Activated naive CD4-positive, alpha-beta T cell treated with Interleukin-2 at 50 U/mL for 16 hours (primary cell): ENCODE measurements at regions not wholly inside any gene's neighbourhood (a gene's known extent, or its start where the extent isn't known, plus 50 kb on each side); places are given as distances from the start of the nearest gene placed in this dataset.
"Not testable (repeated sequence)": the region's sequence is repeated elsewhere in the genome, so short reads cannot be mapped to it uniquely, and the experiment has no call there.

Experiments used
- DNase-seq: peaks from one replicate; pipeline ENCODE4 v3.0.0-alpha.2; 2020

DNA sequence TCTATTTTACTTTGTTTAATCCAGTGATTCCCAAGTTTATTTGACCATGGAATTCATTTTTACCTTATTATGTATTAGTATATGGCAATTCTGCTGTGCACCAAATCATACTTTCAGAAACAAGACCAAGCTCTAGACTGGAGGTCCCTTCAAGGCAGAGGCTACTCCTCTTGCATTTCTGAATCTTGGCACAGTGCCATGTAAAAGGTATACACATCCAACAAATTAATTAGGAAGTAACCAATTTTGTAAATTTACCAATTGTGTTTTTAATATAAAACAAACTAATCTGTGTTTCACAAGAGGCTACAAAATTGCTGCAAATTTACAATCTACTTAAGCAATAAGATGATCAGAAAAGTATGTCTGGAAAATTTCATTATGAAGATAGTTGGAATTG is 712.2 kb upstream of the HS3ST1 start:
- DNase-seq, result no peak

GRCh38 chr4:12139296-12139695 is 710.6 kb upstream of the HS3ST1 start:
- no peak for DNase-seq

DNA sequence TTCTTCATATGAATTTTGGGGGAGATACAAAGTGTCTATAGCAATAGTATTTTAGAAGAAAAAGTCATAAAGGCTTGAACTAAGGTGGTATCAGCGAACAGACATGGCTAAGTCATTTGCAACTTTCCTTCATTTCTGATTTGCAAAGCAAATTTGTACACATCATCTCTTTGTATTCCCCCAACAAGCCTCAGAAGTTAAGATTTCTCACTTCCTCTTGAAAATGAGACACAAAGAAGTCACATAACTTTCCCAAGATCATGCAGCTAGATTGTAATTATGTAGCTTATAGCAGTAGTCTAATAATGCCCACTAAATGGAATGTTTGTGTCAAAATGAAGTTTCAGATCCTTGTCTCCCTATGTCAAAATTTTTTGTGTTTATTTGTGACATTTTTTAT is 709.8 kb upstream of the HS3ST1 start:
- no peak for DNase-seq

- no peak for DNase-seq
Observed at GRCh38 chr4:12137575-12137974, 708.9 kb upstream of the HS3ST1 start.

DNA sequence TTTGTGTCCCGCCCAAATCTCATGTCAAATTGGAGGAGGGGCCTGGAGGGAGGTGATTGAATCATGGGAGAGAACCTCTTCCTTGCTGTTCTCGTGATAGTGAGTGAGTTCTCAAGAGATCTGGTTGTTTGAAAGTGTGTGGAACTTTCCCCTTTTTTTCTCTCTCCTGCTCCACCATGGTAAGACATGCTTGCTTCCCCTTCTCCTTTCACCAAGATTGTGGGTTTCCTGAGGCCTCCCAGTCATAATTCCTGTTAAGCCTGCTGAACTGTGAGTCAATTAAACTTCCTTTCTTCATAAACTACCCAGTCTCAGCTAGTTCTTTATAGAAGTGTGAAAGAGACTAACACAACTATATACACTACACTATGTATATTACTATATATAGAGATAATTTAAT is 697.8 kb upstream of the HS3ST1 start:
- DNase-seq, result no peak

- no peak for DNase-seq
Observed at GRCh38 chr4:12124138-12124537, 695.4 kb upstream of the HS3ST1 start.

GRCh38 chr4:12123707-12124106 is 695.0 kb upstream of the HS3ST1 start:
- DNase-seq, result no peak

- no peak for DNase-seq
Observed at GRCh38 chr4:12122316-12122715, 693.6 kb upstream of the HS3ST1 start.

DNA sequence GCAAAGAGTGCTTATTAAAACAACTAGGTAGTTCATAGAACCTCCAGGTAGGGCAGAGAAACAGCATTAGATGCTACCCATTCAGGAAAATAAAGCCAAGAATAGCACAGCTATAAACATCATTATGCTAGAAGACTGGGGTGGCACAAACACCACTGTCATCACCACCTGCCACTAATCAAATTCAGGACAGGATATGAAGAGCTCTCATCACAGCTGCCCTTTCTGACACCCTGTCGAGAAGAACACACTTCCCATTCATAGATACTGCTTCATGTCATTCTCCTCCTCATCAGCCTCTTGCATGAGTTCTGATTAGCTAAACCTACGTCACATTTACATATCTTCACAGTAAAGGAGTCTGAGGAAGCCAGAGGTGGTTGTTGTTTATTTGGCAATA is 692.3 kb upstream of the HS3ST1 start:
- DNase-seq, result no peak

- DNase-seq, result no peak
Observed at GRCh38 chr4:12118651-12119213, 690.0 kb upstream of the HS3ST1 start.

- DNase-seq, result no peak
Observed at GRCh38 chr4:12116009-12116552, 687.4 kb upstream of the HS3ST1 start.

DNA sequence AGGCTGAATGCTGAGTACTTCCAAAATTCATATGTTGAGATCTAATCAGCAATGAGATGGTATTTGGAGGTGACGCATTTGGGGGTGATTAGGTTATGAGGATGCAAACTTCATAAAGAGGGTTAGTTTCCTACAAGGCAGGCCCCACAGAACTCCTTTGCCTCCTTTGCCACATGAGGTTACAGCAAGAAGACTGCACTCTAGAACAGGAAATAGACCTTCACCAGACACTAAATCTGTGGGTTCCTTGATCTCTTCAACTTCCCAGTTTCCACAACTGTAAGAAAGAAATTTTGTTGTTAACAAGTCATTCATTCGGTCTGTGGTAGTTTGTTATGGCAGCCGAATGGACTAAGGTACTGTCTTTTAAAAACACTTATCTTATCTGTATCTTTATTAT is 681.9 kb upstream of the HS3ST1 start:
- no peak for DNase-seq

DNA sequence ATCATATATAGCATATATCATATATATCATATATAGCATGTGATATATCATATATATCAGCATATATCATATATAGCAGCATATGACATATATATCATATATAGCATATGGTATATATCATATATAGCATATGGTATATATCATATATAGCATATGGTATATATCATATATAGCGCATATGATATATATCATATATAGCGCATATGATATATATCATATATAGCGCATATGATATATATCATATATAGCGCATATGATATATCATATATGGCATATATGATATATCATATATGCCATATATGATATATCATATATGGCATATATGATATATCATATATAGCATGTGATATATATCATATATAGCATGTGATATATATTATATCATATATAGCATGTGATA is 680.4 kb upstream of the HS3ST1 start:
- DNase-seq, result not testable (repeated sequence)

- DNase-seq, result no peak
Observed at GRCh38 chr4:12105519-12105918, 676.8 kb upstream of the HS3ST1 start.

GRCh38 chr4:12089920-12090319 is 661.2 kb upstream of the HS3ST1 start:
- DNase-seq, result not testable (repeated sequence)

- no peak for DNase-seq
Observed at GRCh38 chr4:12084690-12085089, 656.0 kb upstream of the HS3ST1 start.

DNA sequence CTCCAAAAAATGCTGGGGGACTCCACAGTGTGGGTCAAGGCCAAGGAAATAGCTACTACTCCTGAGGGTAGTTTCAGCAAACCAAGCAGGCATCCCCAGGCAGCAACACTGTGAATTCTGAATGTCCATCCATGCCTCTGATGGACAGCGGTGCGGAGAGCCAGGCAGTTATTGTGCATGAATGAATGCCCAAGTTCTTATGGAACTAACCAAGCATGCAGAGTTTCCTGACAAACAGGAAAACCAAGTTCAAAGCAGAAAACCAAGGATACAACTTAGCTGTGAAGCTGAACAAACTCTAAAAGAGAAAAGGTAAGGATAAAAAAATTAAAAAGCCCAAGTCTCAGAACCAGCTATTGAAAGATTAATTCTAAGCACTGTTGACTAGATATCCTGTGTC is 642.6 kb upstream of the HS3ST1 start:
- DNase-seq, result no peak

GRCh38 chr4:12053966-12054365 is 625.3 kb upstream of the HS3ST1 start:
- no peak for DNase-seq

DNA sequence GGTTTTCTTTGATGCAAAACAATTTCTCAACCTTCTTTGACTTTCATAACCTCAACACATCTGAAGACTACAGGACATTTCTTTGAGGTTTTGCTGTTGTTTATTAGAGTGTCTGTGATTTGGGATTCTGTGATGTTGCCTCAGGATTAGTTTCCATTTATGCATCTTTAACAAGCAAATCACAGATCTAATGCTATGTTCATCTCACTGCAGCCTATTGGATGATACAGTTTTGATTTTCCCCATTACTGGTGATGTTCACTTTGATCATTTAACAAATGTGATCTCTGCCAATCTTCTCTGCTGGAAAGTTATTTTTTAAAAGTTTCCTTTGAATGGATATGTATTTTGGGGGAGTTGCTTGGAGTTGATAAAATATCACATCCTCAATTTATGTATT is 624.9 kb upstream of the HS3ST1 start:
- no peak for DNase-seq

DNA sequence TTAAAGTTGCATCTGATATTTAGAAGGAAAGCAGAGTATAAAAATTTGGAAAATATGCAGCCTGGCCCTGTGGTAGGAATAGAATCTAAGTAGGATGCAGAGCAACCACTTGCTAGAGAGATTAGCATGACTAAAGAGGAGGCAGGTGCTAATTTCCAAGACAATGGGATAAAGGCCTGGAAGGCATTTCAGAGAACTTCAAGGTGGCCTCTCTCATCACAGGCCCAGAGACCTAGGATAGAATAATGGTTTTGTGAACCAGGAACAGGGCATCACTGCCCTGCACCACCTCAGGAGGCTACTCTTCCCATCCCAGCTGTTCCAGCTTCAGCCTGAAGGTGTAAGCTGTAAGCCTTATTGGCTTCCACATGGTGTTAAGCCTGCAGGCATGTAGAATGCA is 621.7 kb upstream of the HS3ST1 start:
- DNase-seq, result no peak

DNA sequence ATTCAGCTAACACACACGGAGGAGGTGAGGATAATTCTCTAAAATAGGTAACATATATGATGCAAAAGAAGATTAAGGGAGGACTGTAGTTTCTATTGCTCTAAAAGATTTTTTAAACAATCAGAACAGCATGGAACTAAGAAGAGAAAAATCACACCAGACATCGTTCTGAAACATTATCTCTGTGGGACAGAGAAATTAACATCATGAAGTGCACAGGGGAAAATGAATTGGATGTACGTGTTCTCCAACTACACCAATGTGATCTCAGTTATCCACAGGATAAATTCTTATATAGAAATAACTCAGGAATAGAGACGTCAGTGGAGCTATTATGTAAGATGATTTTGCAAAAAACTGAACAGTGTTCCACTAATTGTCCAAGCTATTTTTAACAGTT is 614.1 kb upstream of the HS3ST1 start:
- no peak for DNase-seq

DNA sequence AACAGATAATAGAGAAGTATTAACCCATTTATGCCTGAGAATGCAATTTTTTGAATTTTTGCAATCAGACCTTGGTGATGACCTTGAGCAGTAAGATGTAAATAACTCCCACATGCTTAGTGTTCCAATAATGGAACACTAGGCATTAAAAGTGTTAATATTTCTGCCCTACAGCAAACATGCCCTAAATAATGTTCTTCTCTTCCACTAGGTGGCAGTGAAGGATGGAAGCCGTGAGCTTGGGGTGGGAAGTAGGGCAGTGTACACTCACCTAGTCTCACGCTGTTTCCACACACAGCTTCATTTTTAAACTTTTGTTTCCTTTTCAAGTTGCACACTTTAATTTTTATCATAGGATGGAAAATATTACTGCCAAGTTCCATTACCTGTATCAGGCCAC is 613.1 kb upstream of the HS3ST1 start:
- no peak for DNase-seq

DNA sequence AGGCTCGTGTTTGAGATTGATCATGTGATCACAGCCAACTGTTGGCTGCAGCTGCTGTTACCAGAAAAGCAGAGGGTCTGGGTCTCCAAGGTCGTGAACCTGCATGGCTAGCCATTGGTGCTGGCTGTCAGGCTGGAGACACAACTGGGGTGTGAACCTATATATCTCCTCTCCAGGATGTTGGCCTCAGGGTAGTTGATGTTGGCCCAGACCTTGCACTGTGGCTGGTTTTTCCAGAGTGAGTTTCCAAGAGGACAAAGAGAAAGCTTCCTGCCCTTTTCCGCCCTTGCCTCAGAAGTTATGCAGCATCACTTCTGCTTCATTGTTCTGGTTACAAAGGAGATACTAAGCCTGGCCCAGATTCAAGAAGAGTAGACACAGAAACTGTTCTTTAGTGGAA is 607.8 kb upstream of the HS3ST1 start:
- DNase-seq, result no peak

DNA sequence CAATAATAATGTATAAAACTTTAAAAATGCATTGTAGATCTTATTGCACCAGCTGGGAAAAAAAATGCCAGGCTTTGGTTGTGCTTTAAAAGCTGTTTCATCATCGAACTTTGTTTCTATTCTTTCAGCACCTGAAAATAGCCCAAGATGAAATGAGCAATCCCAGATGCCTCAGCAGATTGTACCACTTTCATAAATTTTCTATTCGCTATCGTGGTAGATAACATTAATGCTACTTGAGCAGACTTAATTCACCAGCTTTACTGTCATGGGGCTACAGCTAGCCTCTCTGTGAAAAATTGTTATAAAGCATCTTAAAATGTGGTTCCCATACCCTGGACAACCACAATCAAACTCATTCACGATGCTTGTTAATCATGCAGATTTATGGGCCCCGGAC is 599.6 kb upstream of the HS3ST1 start:
- DNase-seq, result no peak

DNA sequence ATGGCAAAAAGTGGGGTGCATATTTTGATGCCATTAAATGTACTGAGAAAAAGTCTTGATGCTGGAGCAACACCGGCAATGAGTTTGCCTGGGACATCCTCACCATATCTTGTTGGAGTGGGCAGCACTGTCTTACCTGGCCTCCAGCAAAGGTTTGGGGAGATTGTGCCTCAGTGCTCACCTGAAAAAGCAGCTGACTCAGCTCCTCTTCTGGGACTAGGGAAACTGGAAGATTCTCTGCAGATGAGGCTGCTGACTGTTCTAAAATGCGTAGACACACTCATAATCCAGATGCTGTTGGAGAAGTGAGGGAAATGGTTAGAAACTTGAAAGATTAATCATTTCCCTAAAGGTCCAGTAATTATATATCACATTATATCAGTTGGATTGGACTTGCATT is 593.7 kb upstream of the HS3ST1 start:
- DNase-seq, result no peak

DNA sequence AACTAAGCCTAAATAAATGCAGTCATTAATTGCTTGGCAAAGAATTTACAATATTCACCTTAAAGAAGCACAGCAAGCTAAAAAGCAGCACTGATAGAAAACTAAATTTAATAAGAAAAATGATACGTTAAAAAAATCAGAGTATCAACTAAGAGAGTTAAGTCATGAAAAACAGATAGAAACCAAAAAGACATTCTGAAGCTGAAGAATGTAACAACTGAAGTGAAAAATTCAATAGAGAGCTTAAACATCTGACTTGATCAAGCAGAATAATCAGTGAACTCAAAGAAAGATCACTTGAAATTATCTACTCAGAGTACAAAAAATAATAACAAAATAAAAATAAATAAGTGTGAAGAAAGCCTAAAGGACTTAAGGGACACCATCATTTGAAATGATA is 588.0 kb upstream of the HS3ST1 start:
- no peak for DNase-seq
